NOMO-1 treated with dmso at 0.1 percent for 144 hours (cell line): ENCODE measurements at regions not wholly inside any gene's neighbourhood (a gene's known extent, or its start where the extent isn't known, plus 50 kb on each side); places are given as distances from the start of the nearest gene placed in this dataset.

Experiments used
- DNase-seq: peaks from one replicate; lab custom pipeline; 2025; ENCODE audit not compliant: unreplicated experiment; lab: John Stamatoyannopoulos, UW

DNA sequence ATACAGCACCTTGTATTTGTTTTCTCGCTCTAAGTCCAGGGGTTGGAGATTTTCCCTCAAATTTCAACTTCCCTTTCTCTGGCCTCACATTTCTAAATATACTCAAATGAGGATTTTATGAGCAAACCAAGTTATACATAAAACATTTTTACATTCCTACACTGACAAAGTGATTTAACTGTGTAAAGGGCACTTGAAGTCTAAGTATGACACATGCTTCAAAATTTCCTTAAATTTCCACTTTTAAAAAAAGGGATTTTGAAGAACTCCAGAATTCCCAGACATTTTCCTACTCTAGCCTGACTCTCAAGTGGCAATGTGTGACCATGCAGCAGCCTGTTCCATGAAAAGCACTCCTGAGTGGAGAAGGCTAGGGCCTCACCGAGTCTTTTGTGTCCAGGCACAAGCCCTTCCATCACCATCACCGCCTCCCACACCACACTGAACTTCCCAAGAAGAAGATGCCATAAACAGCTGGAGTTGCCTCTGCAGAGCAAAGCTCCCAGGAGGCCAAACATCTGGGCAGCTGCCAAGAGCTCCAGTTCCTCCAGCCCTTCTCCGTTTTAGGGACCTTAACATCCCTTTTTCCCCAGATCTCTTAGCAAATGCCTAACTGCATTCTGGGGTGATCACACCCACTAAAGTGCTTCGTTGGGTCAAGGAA, 68.9 kb downstream of the NCR2 start:
- DNase-seq, result no peak

GRCh38 chr6:41405941-41406727, 70.7 kb downstream of the NCR2 start:
- no peak for DNase-seq

DNA sequence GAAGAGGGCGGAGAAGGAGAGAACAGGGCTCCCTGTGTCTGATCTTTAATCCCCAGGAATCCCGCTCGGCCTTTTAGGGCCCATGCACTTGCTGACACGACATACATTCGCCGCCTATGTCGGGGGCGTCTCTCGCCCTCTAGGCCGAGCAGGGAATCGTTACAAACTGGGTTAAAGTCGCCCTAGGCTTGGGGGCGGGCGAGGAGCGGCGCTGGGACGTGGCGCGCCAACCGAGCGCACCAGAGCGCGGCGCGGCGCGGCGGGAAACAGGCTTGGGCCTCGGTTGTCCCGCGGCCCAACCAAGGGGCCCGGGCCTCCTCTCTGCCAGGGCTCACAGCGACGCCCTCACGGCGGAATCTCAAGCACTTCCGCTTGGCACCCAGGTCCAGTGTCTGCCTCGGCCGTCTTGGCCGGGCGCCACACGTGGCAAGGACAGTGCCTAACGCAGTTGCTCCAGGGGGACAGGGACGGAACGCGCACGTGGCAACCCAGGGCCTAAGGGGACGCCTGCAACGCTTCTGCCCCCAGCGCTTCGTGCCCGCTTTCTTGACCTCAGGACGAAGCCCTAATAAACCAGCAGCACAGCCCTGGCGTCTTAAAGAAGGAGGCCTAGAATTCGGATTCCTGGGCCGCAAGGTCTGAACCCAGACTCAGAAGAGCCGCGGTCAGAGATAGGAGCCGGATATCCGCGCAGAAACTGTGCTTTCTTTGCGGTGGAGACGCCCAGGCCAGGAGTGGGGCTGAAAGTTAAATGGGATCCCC, 71.5 kb downstream of the NCR2 start:
- DNase-seq, result no peak

GRCh38 chr6:41408576-41408975, 73.2 kb downstream of the NCR2 start:
- no peak for DNase-seq

- DNase-seq, result no peak
These were observed 73.6 kb downstream of the NCR2 start for GRCh38 chr6:41408982-41409381.

- no peak for DNase-seq
These were observed 74.1 kb downstream of the NCR2 start for GRCh38 chr6:41409489-41409888.

GRCh38 chr6:41411961-41412360, 76.6 kb downstream of the NCR2 start:
- DNase-seq, result no peak

GRCh38 chr6:41413250-41413649, 77.8 kb downstream of the NCR2 start:
- DNase-seq, result no peak

- no peak for DNase-seq
These were observed 81.1 kb downstream of the NCR2 start for GRCh38 chr6:41416501-41416837.

DNA sequence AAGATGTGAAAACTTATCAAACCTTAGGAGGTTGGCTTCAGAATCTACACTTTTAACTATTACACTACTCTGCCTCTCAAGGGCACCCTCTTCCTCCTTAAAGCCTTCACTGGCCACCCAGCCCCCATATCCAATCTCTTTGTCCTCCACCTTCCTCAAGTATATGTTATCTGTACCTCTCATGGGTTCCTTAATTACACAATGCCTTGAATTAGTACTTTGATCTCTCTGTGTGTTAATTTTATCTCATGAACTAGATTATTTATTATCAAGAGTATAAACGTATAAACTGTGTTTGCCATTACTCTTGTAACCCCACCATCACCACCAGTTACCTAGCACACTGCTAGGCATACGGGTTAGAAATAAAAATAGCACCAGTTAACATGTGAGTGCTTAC, 83.3 kb downstream of the NCR2 start:
- DNase-seq, result no peak

DNA sequence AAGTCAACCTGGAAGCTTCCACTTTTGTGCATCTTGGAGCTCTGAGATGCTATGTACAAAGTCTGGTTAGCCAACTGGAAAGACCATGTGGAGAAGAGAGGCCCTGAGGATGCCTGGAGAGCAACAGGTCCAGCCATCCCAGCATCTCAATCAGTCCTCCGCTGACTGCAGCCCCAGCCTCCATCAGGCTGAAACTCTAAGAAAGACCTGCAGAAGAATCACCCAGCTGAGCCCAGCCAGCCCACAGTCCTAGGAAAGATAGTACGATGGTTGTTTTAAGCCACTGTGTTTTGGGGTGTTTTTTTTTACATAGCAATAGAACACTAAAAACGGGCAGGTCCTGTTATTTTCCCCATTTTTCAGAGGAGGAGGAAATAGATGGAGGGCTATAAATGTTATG, 84.0 kb downstream of the NCR2 start:
- no peak for DNase-seq

- no peak for DNase-seq
These were observed 84.8 kb downstream of the NCR2 start for GRCh38 chr6:41420186-41420585.

DNA sequence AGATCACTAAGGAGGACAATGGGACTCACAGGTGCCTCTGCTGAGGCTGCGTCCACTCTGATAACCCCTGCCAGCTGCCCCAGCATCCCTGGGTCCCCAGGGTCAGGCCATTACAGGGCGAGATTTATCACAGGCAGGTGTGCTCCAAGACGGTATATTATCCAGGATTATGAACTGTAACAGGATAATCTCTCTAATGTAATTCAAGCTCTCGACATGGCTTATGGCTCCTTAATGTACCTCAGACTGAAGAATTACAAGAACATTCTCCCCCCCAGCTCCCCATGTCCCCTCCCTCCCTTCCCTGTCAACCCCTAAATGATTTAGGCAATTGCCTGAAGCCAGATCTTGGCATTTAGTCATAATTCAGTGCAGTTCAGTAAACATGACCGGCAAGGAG, 86.8 kb downstream of the NCR2 start:
- no peak for DNase-seq

GRCh38 chr6:41423002-41423401, 87.6 kb downstream of the NCR2 start:
- no peak for DNase-seq

DNA sequence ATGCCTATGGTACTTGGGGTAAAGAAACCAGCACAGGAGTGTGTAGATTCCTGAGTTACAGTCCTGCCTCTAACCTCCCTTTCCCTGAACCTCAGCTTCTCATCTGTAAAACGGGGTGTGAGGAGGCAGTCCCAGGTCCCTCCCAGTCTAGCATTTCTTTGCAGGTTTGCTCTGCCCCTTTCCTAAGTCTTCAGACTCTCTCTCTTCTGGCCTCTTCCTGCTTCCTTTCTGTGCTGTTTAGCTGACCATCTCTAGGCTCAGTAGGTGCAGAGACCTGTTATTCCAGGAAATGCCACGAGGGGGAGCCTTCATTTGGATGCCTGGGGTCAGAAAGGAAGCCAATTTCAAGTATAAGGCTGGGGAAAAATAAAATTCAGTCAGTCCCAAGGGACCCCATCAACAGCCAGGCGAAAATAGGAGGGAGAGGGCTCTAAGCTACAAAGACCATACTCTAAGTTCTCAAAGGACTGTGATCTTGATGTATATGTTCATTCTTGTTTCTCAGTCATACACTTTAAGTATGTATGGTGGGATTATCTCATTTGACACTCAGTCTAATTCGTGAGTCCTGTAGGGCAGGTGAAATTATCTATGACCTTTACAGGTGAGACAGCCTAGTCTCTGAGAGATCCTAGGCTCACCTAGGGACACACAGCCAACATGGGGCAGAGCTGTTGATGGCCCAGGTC, 89.1 kb downstream of the NCR2 start:
- peak; percentile 62 for DNase-seq

- DNase-seq, result no peak
These were observed 90.1 kb downstream of the NCR2 start for GRCh38 chr6:41425511-41425910.

GRCh38 chr6:41426438-41426851, 91.0 kb downstream of the NCR2 start:
- DNase-seq, result no peak

- no peak for DNase-seq
These were observed 91.7 kb downstream of the NCR2 start for GRCh38 chr6:41426888-41427641.

GRCh38 chr6:41427642-41428335, 92.4 kb downstream of the NCR2 start:
- no peak for DNase-seq

DNA sequence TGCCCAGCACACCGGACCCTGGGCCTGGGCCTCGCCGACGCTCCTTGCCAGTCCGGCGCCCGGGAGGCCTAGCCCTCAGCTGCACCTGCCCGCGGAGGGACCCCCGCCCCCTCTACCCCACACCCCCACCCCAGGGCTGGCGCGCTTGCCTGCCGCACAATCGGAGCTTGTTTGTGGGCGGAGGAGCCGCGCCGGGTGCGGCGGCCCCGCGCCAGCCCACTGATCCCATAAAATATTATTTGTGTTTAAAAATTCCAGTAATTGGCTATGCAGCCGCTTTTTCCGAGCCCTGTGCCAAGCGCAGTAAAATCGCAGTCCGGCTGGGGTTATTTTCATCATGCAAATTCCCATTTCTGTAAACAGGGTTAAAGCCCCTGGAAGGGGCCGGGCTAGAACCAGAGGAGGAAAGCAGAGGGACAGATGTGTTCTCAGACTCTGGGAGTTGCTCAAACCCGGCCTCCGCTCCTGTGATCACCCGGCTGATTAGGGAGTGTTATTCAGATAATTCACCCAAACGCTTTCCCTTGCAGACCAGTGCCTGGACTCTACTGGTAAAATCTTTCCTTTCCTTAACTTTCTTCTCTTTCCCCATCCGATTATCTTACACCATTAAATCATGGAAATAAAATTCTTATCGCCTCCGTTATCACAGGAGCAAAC, 93.1 kb downstream of the NCR2 start:
- no peak for DNase-seq
